ENCODE measurements at regions not wholly inside any gene's neighbourhood (a gene's known extent, or its start where the extent isn't known, plus 50 kb on each side); places are given as distances from the start of the nearest gene placed in this dataset.
"Not testable (repeated sequence)": the region's sequence is repeated elsewhere in the genome, so short reads cannot be mapped to it uniquely, and the experiment has no call there.

DNA sequence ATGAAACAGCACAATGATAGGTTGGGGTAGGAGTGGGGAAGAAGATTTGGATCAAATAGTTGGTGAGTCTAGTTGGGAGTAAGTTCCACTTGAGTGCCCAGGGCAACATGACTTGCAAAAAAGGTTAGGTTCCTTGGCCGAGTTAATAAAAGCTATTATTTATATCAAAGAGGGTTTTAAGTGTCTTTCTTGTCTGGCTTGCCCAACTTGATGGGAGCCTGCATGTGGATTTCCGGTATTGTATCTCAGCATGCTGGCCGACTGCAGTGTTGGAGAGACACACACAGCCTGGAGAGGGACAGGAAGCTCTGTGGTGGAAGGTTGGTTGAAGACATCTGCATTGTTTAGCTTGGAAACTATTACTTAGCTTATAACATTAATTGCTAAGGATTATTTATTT lies 449.5 kb upstream of the TBL1XR1 start:
- no peak for DNase-seq (ENCODE audit: extremely low read depth in 1 of 2, low read depth in 1 of 2)

DNA sequence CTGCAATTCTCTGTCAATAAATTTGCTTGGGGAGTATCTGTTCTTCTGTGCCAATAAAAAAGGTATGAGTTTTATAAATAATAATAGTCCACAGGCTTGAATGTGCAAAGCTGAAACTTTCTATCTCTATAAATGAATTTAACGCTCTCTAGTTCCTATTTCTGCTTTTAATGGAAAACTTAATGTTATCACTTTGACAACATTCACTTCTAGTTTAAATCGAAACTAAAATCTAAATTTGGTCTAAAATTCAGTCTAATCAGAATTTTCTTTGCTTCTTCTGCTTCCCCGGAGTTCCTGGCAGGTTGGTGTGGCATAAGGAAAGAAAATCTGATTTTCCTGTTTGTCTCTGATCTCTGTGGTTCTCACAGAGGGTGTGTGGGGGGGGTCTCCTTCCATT lies 450.1 kb upstream of the TBL1XR1 start:
- no peak for DNase-seq (ENCODE audit: extremely low read depth in 1 of 2, low read depth in 1 of 2)

DNA sequence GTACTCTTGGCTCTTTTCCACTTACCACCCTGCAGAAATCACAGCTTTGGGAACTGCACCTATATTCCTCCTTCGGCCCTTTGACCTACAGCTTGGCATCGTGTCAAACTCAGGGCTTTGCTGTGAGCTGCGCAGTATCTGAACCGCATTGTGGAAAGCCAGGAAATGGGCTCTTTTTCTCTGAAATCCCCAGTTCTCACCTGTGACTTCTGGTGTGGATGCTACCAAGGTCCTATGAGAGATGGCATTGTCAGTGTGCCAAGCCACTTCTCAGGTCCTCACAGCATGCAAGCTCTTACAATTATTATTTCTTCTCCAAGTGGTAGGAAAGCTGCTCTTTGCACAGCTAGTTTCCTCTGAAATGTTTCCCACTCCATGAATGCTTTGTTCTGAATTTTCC lies 450.6 kb upstream of the TBL1XR1 start:
- DNase-seq (ENCODE audit: extremely low read depth in 1 of 2, low read depth in 1 of 2) = no peak

DNA sequence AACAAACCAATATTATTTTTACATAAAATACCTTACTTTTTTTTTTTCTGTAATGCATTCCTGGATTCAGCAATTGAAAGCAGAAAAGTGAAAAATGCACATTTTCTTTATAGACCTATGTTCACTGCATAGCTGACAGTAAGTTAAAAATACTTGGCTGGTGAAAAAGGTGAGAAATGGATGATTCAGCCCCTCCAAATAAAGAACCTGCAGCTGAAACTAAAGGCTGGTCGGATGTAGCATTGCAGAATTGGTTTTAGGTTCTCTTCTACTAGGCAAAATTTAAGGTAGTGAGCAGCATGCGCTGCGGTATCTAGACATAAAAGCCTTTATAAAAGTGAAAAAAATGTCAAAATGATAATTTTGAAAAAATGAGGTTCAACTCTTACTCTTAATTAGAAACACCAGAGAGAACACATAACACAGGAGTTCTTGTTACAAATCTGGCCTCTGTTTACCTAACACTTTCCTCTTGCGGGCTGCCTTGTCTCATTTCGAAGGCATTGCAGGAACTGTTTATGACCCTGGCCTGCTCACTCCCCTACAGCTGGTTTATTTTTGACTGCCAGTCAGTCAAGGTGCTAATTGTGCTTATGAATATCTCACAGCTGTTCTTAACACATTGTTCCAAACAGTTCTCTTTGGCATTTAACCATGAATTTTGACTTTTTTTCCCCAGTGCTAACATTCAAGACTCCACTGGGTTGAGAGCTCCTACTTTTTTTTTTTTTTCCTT lies 455.4 kb upstream of the TBL1XR1 start:
- no peak for DNase-seq (ENCODE audit: extremely low read depth in 1 of 2, low read depth in 1 of 2)

DNA sequence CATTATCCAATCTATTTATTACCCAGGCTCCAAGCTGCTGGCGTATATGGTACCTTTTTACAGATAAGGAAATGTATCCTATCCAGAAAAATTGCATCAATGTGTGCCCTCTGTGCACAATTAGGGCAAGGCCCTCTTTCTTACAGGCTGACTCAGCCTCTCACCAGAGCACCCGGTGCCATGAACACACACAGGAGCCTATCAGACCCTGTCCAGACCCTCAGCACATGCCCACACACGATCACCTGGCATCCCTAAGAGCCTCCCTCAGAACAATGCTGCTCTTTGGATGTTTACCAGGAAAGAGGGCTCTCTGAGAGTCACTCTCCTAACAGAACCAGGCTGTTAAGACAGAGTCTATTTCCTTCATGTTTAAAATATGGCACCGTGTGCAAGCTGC lies 460.0 kb upstream of the TBL1XR1 start:
- DNase-seq (ENCODE audit: extremely low read depth in 1 of 2, low read depth in 1 of 2) = no peak

DNA sequence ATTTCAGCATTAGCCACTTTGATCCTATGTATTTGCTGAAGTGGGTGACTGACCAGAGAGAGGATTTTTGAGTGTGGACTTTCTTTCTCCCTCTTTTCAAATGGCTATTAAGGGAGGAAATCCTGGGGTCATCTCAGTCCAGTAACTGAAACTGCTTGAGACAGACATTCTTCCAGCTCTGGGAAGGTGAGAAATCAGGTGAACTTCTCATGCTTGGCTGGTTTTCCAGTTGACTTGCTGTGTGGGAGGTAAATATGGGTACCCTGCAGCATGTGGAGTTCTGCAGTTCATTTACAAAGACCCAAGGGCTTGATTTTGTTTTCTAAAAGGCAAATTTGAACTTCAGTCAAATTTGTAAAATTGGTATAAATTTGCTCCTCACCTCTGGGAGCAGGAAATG lies 461.1 kb upstream of the TBL1XR1 start:
- no peak for DNase-seq (ENCODE audit: extremely low read depth in 1 of 2, low read depth in 1 of 2)

DNA sequence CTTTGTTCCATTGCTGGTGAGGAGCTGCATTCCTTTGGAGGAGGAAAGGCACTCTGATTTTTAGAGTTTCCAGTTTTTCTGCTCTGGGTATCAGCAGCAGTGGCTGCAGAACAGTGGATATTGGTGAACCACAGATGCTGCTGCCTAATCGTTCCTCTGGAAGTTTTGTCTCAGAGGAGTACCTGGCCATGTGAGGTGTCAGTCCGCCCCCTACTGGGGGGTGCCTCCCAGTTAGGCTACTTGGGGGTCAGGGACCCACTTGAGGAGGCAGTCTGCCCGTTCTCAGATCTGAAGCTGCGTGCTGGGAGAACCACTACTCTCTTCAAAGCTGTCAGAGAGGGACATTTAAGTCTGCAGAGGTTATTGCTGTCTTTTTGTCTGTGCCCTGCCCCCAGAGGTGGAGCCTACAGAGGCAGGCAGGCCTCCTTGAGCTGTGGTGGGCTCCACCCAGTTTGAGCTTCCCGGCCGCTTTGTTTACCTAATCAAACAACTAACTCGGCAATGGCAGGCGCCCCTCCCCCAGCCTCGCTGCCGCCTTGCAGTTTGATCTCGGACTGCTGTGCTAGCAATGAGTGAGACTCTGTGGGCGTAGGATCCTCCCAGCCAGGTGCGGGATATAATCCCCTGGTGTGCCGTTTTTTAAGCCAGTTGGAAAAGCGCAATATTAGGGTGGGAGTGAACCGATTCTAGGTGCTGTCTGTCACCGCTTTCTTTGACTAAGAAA lies 467.3 kb upstream of the TBL1XR1 start:
- DNase-seq (ENCODE audit: extremely low read depth in 1 of 2, low read depth in 1 of 2) = not testable (repeated sequence)

DNA sequence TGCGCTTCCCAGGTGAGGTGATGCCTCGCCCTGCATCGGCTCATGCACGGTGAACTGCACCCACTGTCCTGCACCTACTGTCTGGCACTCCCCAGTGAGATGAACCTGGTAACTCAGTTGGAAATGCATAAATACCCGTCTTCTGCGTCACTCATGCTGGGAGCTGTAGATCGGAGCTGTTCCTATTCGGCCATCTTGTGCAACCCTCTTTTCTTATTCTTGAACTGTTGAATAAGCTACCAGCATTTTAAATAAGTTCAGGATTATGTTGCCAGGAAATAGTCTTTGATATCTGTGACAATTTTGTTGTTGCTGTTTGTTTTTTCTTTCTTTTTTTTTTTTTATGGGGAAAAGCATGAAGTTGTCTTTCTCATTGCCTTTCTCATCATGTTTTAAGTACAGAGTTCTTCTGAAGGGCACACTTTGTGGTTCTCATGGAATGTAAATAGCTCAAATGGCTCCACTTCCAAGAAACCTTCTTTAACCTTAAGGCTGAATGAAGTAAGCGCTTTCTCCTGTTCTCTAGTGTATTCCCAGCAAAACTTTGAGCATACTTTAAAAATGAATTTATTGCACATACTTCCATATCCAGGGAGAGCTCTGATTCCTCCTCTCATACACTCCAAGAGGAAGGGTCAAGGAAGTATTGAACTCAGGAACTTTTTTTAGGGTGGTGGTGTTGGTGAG lies 468.0 kb upstream of the TBL1XR1 start:
- DNase-seq (ENCODE audit: extremely low read depth in 1 of 2, low read depth in 1 of 2) = no peak

DNA sequence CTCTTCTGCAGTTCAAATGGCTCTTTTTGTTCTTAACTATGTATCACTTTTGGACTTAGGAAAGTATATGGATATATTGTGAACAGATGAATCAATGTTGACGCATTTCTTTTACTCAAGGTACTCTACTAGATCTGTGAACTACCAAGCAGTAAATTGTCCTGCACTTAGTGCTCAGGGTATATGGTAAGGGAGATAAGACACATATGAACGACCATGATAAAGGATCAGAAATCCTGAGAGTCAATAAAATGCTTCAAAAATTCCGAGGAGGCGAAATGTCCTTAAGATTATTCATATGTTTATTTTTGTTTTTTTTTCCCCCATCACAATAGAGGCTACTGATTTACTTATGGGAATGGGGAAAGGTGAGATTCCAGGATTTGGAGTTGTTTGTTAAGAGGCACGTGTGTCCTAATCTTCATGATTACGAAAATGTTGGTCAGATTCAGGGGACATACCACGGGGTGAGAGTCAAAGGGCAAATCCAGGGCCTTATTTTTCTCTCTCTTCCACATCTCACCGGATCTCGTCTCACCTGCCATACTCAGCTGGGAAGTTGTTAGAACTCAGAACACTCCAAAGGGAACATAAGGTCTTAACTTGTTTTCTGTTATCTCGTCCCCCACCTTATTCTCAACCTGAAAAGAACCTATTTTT lies 475.1 kb upstream of the TBL1XR1 start:
- no peak for DNase-seq (ENCODE audit: extremely low read depth in 1 of 2, low read depth in 1 of 2)

DNA sequence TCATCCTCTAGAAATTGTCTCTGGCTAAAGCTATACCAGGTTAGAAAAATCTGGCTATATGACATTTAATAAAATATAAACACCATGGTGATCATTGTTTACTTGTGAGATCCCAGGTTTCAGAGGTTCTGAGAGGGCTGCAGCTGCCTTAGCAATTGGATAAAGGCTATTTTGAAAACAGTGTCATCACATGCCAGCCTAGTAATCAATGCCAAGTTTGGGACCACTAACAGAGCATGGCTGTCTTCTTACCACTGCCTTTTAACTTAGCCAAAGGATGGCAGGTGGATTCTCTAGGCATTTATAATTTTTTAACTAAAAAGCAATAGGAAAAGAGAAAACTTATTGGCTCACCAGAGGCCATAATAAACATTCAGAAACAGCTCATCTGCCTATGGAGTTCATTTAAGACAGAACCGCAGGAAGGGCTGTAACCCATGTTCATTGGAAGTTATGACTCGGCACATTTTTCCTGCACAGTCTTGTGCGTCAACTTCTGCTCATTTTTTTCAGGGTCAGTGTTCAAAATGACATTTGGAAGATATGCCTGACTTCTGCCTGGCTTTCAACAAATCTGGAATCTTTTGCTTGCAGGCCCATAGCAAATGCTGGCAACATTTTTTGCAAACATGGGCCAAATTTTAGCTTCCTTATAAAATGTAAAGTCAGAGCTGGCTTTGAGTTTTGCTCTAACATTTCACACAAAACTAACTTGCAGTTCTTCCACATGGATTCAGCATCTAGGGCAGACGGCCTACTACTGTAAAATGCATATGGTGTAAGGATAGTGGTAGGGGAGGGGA lies 476.0 kb upstream of the TBL1XR1 start:
- no peak for DNase-seq (ENCODE audit: extremely low read depth in 1 of 2, low read depth in 1 of 2)

DNA sequence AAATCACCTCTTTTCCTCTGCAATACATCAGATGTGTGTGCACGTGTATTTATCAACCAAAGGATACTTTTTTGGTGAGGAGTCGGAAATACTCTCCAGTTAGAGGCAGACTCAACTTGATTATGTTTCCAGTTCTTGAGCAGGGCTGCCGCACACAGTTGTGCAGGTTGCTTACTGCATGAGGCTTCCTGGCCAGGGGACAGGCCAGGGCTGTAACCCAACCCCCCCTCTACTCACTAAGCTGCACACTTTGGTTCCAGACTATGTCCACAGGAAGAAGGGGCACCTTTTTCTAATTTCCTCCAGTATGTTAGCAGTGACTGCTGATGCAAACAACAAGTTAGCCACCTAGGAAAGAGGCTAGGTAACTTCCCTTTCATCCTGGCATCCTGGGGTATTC lies 476.9 kb upstream of the TBL1XR1 start:
- no peak for DNase-seq (ENCODE audit: extremely low read depth in 1 of 2, low read depth in 1 of 2)

DNA sequence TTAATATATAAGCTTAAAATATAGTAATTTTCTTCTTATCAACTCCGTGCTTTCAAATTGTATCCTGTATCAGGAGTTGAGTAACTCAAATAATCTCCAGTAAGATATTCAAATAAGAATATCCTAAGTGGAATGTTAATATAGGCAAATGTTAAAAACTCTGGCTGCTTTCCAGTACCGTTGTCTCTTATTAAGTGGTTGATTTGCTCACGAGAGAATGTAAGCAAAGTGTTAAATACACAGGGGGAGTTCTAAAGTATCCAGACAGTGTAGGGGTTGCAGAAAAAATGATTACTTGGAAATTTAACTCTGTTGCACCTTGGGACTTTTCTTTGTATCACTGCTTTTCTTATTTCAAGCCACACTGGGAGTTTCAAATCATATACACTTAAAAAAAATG lies 478.9 kb upstream of the TBL1XR1 start:
- no peak for DNase-seq (ENCODE audit: extremely low read depth in 1 of 2, low read depth in 1 of 2)

DNA sequence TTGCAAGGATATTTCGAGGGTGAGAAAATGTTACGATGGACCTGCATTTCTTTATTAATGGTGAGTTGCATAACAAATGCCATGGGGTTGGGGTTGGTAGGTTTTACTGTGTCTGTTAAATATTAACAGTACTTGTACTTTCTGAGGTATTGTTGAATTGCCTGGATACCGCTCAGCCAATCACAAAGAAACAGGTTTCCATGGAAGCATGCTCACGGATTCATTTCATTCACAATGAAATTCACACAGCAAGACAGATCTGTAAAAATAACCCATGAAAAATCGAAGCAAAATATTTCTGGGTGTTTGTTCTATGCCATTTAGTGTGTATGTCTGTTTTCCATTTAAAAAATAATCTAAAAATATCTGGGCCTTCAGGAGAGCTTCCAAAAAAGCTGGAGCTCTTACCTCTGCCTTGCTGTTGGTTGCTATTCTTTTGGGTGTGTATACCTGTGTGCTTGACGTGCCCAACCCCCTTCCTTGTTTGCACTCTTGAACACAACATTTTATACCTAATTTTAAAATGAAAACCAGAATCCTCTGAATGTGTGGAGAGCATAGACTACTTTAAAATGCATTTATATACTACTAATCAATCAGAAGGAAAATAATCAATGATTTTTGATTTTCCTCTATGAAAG lies 479.8 kb upstream of the TBL1XR1 start:
- no peak for DNase-seq (ENCODE audit: extremely low read depth in 1 of 2, low read depth in 1 of 2)

DNA sequence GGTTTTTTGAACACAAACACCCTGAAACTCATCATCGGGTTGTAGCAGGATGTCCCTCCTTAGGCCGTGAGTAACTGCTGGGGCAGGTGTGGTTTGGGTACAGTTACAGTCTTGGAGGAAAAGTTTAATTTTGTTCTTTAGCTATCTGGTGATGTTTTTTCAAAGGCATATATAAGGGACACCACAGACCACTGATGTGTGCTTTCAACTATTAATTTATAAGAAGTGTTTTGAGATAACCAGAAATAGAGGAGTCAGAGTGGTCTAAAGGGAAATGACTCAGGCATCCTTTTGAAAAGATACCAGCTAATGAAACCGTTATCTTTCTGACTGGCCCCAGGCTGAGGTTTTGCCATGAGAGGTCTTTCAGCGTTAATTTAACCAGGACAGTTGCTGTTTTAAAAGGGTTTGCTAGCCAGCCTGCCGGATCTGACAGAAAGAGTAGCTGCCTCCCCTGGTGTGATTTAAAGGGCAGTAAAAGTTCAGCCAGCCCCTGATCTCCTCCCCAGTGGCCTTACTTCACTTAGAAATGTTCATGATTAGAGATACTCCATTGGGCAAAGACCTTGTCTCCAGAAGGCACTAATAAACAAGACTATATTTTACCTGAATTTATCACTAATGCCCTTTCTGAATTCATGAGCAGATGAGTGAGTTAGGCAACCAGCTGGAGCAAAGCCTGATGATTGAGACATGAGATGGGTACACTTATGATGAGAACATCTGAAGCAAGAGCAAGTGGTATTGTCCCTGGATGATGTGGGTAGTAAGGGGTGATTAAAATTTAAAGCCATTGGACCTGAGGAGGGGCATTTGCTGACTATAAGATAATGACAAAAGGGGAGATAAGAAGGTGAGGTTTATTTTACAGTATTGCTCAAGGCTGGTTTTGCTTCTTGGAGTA lies 482.5 kb upstream of the TBL1XR1 start:
- peak; percentile 16 to 25 for DNase-seq (ENCODE audit: extremely low read depth in 1 of 2, low read depth in 1 of 2)

DNA sequence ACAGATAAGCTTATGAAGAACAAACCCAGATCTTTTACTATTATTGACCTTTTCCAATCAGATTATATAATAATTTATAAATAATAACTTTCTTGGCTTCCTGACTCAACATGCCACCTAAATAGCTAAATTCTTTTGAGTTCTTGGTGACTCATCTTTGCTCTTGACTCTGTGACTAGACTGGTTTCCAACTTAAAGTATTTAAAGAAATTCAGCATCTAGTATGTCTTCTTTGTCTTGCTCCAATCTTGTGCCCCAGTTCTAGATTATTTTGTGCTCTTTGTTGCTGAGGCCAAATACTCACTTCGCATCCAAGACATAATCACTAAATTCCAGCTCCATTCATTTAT lies 483.2 kb upstream of the TBL1XR1 start:
- no peak for DNase-seq (ENCODE audit: extremely low read depth in 1 of 2, low read depth in 1 of 2)

DNA sequence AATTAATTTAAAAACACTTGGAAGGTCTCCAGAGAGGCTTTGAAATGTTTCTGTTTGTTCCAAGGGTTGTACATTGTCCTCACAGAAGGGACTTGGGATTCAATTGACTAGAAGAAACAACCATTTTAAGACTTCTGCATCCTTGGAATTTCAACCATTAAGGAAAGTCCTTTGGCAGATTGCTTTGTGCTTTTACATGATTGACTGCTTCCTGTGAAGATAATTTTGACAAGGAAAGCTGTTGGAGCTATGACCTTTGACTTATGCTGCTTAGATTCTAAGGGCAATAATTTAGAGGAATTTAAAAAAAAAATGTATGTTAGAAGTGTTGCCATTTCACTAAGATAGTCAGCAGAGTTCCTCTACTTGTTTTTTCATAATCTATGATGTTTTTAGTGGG lies 483.9 kb upstream of the TBL1XR1 start:
- DNase-seq (ENCODE audit: extremely low read depth in 1 of 2, low read depth in 1 of 2) = no peak

DNA sequence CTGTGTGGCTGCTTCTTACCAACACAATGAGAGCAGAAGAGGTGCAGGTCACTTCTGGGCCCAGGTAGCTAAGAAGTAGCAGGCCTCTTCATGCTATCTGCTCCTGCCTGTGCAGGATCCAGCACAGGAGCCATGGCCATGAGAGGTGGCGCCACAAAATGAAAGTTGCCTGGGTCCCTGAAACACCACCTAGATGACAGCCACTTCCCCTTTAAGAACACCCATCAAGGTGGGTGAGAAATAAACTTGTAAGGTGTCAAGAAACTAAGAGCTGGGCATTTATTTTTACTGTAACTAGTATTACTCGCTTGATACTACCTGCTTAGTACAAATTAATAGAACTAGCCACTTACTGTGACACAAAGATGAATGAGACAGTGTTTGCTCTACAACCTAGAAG lies 484.6 kb upstream of the TBL1XR1 start:
- no peak for DNase-seq (ENCODE audit: extremely low read depth in 1 of 2, low read depth in 1 of 2)

DNA sequence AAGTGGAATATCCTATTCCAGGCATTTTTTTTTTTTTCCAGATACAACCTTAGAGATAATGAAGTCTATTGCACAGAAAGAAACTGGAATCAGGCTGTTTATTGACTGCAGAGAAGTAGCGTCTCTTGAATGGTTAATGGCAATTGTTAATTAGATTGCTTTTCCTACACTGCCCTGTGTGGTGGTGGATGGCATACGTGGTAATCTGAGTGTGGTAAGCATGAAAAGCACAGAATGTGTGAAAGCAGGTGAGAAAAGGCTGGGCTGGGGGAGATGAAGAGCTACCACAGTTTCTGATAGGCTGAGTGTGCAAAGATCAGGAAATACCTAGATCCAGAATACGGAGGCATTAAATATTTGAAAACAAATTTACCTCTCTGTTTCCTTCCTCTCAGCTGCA lies 486.3 kb upstream of the TBL1XR1 start:
- no peak for DNase-seq (ENCODE audit: extremely low read depth in 1 of 2, low read depth in 1 of 2)

DNA sequence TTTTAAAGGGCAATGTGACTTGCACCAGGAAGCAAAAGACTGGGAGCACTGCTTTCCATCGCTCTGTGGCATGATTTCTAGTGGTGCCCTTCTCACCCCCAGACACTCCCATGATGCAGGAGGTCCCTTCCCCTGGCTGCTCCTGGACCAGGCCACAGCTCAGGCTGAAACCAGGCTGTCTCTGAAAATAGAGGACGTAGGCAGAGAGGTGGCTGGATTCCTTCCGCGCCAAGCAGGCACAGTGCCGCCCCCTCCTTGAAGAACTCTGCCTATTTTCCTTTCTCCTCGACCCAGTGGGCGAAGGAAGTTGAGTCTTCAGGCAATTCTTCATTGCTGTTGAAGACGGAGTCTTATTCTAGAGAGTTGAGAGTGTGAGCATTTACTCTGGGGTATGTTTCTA lies 489.4 kb upstream of the TBL1XR1 start:
- no peak for DNase-seq (ENCODE audit: extremely low read depth in 1 of 2, low read depth in 1 of 2)
